ENCODE measurements at regions not wholly inside any gene's neighbourhood (a gene's known extent, or its start where the extent isn't known, plus 50 kb on each side); places are given as distances from the start of the nearest gene placed in this dataset.
"Not testable (repeated sequence)": the region's sequence is repeated elsewhere in the genome, so short reads cannot be mapped to it uniquely, and the experiment has no call there.

DNA sequence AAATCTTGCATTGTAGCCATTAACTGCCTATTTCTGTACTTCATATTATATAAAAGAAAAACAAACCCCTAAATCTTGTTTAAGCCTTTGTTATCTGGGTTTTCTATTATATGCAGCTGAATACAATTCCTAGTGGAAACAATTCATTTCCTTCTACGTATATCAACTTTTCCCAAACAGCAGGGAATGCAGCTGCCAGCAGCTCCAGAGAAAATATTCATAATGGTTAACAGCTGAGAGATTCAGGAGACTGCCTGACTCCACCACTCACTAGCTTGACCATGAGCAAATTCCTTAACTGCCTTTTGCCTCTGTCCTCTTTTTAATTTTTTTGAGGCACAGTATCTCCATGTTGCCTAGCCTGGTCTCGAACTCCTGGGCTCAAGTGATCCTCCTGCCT lies 146.2 kb downstream of the SPATA18 start:
- 83% methylated on average over 1 of the region's 2 CpGs for WGBS (ENCODE audit: insufficient coverage, low lambda C conversion rate)
- Histone ChIP-seq H3K36me3 (ENCODE audit: control insufficient read depth, insufficient read depth, low read length) (no peaks in the 10 kb centered on the region), H3K27ac (ENCODE audit: low read length) (no peak overlapping the region), H3K4me1 (ENCODE audit: control insufficient read depth, insufficient read depth, low read length) (no peaks in the 10 kb centered on the region), H3K9me3 (ENCODE audit: control insufficient read depth, low read depth, low read length) (peaks cover 5% of the 10 kb centered on the region), H3K4me3 (ENCODE audit: low read length) (no peak overlapping the region), H3K27me3 (ENCODE audit: control insufficient read depth, insufficient read depth, low read length) (no peaks in the 10 kb centered on the region)
- no peak for DNase-seq

DNA sequence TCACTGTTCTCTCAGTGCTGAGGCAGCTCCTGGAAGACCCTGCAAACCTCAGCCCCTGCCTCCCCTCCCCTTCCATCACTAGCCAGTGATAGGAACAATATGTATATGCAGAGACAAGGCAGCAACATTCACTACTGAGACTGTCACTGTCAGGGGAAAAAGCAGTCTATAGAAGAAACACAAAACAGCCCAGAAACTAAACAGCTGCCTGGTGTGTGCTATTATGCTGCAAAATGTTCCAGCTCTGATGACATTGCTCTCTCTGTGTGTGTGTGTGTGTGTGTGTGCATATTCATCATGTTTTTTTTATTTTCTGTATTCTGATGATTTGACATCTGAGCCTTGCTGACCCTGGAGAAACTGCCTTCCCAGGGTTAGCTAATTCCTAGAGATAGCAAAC lies 147.2 kb downstream of the SPATA18 start:
- H3K9me3 ChIP-seq (ENCODE audit: control insufficient read depth, low read depth, low read length), result peaks cover 5% of the 10 kb centered on the region

DNA sequence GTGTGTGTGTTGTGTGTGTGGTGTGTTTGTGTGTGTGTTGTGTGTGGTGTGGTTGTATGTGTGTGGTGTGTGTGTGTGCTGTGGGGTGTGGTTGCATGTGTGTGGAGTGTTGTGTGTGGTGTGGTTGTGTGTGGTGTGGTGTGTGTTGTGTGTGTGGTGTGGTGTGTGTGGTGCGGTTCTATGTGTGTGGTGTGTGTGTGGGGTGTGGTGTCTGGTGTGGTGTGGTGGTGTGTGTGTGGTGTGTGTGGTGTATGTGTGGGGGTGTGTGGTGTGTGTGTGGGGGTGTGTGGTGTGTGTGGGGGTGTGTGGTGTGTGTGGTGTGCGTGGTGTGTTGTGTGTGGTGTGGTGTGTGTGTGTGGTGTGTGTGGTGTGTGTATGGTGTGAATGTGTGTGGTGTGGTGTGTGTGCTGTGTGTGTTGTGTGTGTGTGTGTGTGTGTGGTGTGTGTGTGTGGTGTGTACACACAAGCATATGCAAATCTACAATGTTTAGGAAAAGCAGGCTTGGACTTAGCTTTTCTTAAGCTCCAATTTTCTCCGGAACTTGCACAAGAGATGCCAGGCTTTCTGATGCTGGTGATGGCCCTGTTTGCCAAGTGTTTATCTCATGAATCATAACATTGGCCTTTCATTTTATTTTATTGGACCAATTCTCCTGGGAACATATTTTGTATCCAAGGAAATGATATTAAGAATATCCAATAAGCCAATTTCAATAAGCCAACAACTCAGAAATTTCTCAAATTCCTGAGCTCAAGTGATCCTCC lies 148.7 kb downstream of the SPATA18 start:
- DNase-seq, result no peak
- no peaks in the 10 kb centered on the region for H3K36me3 ChIP-seq (ENCODE audit: control insufficient read depth, insufficient read depth, low read length)
- no peaks in the 10 kb centered on the region for H3K4me1 ChIP-seq (ENCODE audit: control insufficient read depth, insufficient read depth, low read length)
- WGBS (ENCODE audit: insufficient coverage, low lambda C conversion rate), result no CpG with 5 or more reads among the region's 3 CpGs
- no peaks in the 10 kb centered on the region for H3K27me3 ChIP-seq (ENCODE audit: control insufficient read depth, insufficient read depth, low read length)
- H3K4me3 ChIP-seq (ENCODE audit: low read length), result no peak overlapping the region
- H3K9me3 ChIP-seq (ENCODE audit: control insufficient read depth, low read depth, low read length), result peaks cover 5% of the 10 kb centered on the region
- H3K27ac ChIP-seq (ENCODE audit: low read length), result no peak overlapping the region

More for the DNA sequence above, 147.2 kb downstream of the SPATA18 start:
- DNase-seq, result no peak
- no peak overlapping the region for H3K27ac ChIP-seq (ENCODE audit: low read length)
- H3K36me3 ChIP-seq (ENCODE audit: control insufficient read depth, insufficient read depth, low read length), result no peaks in the 10 kb centered on the region
- H3K4me3 ChIP-seq (ENCODE audit: low read length), result no peak overlapping the region
- H3K4me1 ChIP-seq (ENCODE audit: control insufficient read depth, insufficient read depth, low read length), result no peaks in the 10 kb centered on the region
- no peaks in the 10 kb centered on the region for H3K27me3 ChIP-seq (ENCODE audit: control insufficient read depth, insufficient read depth, low read length)

DNA sequence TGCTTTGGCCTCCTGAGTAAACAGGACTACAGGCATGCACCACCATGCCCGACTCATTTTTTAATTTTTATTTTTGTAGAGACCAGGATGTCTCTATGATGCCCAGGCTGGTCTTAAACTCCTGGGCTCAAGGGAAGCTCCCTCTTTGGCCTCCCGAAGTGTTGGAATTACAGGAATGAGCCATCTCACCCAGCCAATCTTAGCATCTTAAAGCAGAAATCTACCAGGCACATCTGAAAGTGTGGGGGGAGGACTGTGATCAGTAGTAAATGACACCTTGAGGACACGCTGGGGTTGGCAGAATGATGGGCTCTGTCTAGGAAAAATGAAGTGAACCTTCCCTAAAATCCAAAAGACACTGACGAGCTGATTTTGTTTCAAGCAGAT lies 149.2 kb downstream of the SPATA18 start:
- peaks cover 5% of the 10 kb centered on the region for H3K9me3 ChIP-seq (ENCODE audit: control insufficient read depth, low read depth, low read length)
- no peaks in the 10 kb centered on the region for H3K36me3 ChIP-seq (ENCODE audit: control insufficient read depth, insufficient read depth, low read length)
- no peaks in the 10 kb centered on the region for H3K4me1 ChIP-seq (ENCODE audit: control insufficient read depth, insufficient read depth, low read length)
- DNase-seq, result no peak
- H3K4me3 ChIP-seq (ENCODE audit: low read length), result no peak overlapping the region
- WGBS (ENCODE audit: insufficient coverage, low lambda C conversion rate), result 100% methylated on average over 1 of the region's 4 CpGs
- H3K27me3 ChIP-seq (ENCODE audit: control insufficient read depth, insufficient read depth, low read length), result no peaks in the 10 kb centered on the region
- no peak overlapping the region for H3K27ac ChIP-seq (ENCODE audit: low read length)

DNA sequence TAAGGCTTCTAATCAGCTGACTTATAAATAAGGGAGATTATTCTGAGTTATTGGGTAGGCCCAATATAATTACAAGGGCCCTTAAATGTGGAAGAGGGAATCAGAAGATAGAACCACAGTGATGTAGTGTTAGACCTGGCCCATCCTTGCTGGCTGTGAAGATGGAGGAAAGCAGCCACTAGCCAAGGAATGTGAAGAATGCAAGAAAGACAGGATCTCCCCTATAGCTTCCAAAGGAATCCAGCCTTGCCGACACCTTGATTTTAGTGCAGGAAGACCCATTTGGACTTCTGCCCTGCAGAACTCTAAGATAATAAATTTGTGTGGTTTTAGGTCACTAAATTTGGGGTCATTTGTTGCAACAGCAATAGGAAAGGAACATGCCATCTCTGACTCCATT lies 150.6 kb downstream of the SPATA18 start:
- Histone ChIP-seq H3K27me3 (ENCODE audit: control insufficient read depth, insufficient read depth, low read length) (no peaks in the 10 kb centered on the region), H3K27ac (ENCODE audit: low read length) (no peak overlapping the region), H3K36me3 (ENCODE audit: control insufficient read depth, insufficient read depth, low read length) (no peaks in the 10 kb centered on the region), H3K9me3 (ENCODE audit: control insufficient read depth, low read depth, low read length) (peaks cover 5% of the 10 kb centered on the region), H3K4me1 (ENCODE audit: control insufficient read depth, insufficient read depth, low read length) (no peaks in the 10 kb centered on the region), H3K4me3 (ENCODE audit: low read length) (no peak overlapping the region)
- DNase-seq, result no peak
- no CpG with 5 or more reads among the region's 1 CpG for WGBS (ENCODE audit: insufficient coverage, low lambda C conversion rate)

DNA sequence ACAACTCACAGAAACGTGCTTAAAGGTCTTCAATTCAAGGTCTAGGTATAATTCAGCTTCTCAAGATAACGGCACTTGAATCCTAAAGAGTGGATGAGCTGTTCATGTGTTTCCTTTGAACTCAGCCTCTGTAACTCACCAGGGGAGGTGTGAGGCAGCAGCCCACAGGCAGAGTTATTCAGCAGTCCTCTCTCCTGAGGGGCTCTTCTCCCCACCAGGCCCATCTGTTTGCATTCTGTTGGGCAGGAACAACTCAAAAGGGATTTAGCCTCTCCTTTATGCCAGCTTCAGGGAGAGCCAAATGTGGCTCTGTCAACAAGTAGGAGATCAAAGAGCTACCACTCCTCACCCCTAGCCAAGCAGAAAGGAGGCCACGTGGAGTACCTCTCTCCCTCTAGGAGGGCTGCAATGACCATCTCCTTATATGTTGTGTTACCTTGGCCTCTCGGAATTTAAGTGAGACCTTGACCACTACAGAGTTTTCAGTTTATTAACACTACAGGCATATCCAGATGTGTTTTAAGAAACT lies 151.2 kb downstream of the SPATA18 start:
- no CpG with 5 or more reads among the region's 4 CpGs for WGBS (ENCODE audit: insufficient coverage, low lambda C conversion rate)
- no peaks in the 10 kb centered on the region for H3K27me3 ChIP-seq (ENCODE audit: control insufficient read depth, insufficient read depth, low read length)
- peaks cover 5% of the 10 kb centered on the region for H3K9me3 ChIP-seq (ENCODE audit: control insufficient read depth, low read depth, low read length)
- DNase-seq, result no peak
- no peaks in the 10 kb centered on the region for H3K36me3 ChIP-seq (ENCODE audit: control insufficient read depth, insufficient read depth, low read length)
- H3K4me3 ChIP-seq (ENCODE audit: low read length), result no peak overlapping the region
- H3K4me1 ChIP-seq (ENCODE audit: control insufficient read depth, insufficient read depth, low read length), result no peaks in the 10 kb centered on the region
- no peak overlapping the region for H3K27ac ChIP-seq (ENCODE audit: low read length)

DNA sequence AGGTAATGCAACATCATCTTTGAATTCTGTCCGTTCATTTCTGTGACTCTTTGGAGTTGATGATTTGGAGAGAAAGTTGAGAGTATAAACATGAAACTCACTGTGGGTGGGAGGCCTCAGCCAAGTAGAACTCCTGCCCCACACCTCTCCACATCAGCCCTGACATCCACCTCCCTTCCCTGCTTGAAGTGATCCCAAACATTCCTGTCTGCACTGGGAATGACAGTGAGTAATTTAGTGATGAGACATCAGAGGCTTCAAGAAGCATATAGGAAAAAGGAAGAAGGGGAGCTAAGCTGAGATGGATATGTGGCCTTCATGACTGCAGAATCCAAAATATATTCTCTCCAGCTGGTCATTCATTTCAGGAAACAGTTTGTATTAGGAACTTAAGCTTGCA lies 151.8 kb downstream of the SPATA18 start:
- no peaks in the 10 kb centered on the region for H3K36me3 ChIP-seq (ENCODE audit: control insufficient read depth, insufficient read depth, low read length)
- no peak for DNase-seq
- no peak overlapping the region for H3K4me3 ChIP-seq (ENCODE audit: low read length)
- no peak overlapping the region for H3K27ac ChIP-seq (ENCODE audit: low read length)
- WGBS (ENCODE audit: insufficient coverage, low lambda C conversion rate), result no CpG with 5 or more reads among the region's 1 CpG
- no peaks in the 10 kb centered on the region for H3K4me1 ChIP-seq (ENCODE audit: control insufficient read depth, insufficient read depth, low read length)
- no peaks in the 10 kb centered on the region for H3K27me3 ChIP-seq (ENCODE audit: control insufficient read depth, insufficient read depth, low read length)
- H3K9me3 ChIP-seq (ENCODE audit: control insufficient read depth, low read depth, low read length), result peaks cover 5% of the 10 kb centered on the region

DNA sequence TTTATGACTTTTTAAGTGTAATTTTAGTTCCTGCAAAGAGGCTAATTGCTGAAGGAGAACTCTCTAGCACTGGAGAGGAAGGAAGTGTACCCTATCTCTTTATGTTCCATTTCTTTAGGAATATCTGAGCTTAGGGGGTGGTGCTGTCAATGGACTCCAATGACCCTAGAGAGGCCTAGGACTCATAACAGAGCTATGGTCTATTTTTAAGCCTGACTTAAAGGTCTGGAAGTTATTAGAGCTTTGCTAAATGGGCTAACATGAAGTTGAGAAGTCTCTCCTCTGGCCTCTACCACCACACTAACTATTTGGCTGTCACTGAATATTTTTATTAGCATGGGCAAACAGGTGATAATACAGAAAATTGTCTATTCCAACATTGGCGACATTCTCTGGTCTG lies 152.2 kb downstream of the SPATA18 start:
- H3K27me3 ChIP-seq (ENCODE audit: control insufficient read depth, insufficient read depth, low read length), result no peaks in the 10 kb centered on the region
- H3K27ac ChIP-seq (ENCODE audit: low read length), result no peak overlapping the region
- H3K4me1 ChIP-seq (ENCODE audit: control insufficient read depth, insufficient read depth, low read length), result no peaks in the 10 kb centered on the region
- H3K9me3 ChIP-seq (ENCODE audit: control insufficient read depth, low read depth, low read length), result peaks cover 5% of the 10 kb centered on the region
- H3K4me3 ChIP-seq (ENCODE audit: low read length), result no peak overlapping the region
- no peaks in the 10 kb centered on the region for H3K36me3 ChIP-seq (ENCODE audit: control insufficient read depth, insufficient read depth, low read length)
- no peak for DNase-seq
- WGBS (ENCODE audit: insufficient coverage, low lambda C conversion rate), result 100% methylated on average over 1 of the region's 1 CpG

DNA sequence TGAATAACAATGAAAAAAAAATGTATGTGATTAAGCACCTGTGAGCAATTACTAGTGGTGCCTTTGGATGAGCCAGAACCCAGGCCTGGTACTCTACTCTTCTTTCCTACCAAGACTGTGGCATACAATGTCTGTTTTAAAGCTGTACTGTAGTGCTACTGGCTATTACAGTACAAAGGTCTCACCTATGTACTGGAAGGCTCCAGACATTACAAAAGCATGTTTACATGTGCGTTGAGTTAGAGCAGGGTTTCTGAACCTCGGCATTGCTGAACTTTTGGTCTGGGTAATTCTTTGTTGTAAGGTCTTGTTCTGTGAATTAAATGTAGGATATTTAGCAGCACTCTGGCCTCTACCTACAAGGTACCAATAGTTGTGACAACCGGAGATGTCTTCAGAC lies 153.8 kb downstream of the SPATA18 start:
- H3K4me1 ChIP-seq (ENCODE audit: control insufficient read depth, insufficient read depth, low read length), result no peaks in the 10 kb centered on the region
- H3K4me3 ChIP-seq (ENCODE audit: low read length), result no peak overlapping the region
- no peak for DNase-seq
- H3K27me3 ChIP-seq (ENCODE audit: control insufficient read depth, insufficient read depth, low read length), result no peaks in the 10 kb centered on the region
- no CpG with 5 or more reads among the region's 3 CpGs for WGBS (ENCODE audit: insufficient coverage, low lambda C conversion rate)
- no peak overlapping the region for H3K27ac ChIP-seq (ENCODE audit: low read length)
- no peaks in the 10 kb centered on the region for H3K9me3 ChIP-seq (ENCODE audit: control insufficient read depth, low read depth, low read length)
- H3K36me3 ChIP-seq (ENCODE audit: control insufficient read depth, insufficient read depth, low read length), result no peaks in the 10 kb centered on the region

DNA sequence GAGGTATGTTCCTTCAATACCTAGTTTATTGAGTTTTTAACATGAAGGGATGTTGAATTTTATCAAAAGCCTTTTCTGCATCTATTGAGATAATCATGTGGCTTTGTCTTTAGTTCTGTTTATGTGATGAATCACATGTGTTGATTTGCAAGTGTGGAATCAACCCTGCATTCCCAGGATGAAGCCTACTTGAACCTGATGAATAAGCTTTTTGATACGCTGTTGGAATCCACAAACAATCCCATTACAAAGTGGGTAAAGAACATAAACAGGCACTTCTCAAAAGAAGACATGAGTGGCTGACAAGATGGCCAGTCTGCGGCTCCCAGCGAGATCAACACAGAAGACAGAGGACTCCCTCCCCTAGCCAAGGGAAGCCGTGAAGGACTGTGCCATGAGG lies 156.0 kb downstream of the SPATA18 start:
- WGBS (ENCODE audit: insufficient coverage, low lambda C conversion rate), result no CpG with 5 or more reads among the region's 4 CpGs
- H3K36me3 ChIP-seq (ENCODE audit: control insufficient read depth, insufficient read depth, low read length); H3K27ac ChIP-seq (ENCODE audit: low read length); H3K9me3 ChIP-seq (ENCODE audit: control insufficient read depth, low read depth, low read length); H3K27me3 ChIP-seq (ENCODE audit: control insufficient read depth, insufficient read depth, low read length); H3K4me3 ChIP-seq (ENCODE audit: low read length); H3K4me1 ChIP-seq (ENCODE audit: control insufficient read depth, insufficient read depth, low read length); DNase-seq: not testable (repeated sequence)

DNA sequence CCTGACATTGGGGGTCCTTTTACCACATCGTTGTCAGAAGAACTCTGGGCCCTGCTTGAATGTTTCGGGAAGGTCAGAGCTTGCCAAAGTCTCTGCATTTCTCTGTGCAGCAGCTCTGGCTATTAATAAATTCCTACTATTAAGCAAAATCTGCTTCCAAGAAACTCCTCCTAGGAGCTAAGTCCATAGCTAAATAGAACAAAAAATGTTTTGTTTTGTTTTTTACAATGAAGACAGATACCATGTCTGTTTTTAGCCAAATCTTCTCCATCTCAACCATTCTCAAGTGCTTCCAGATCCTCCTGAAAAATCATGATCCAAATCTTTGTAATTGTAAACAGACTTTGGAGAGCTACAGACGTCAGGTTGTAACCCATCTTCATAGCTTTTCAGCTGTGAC lies 161.6 kb downstream of the SPATA18 start:
- Histone ChIP-seq H3K36me3 (ENCODE audit: control insufficient read depth, insufficient read depth, low read length) (no peaks in the 10 kb centered on the region), H3K4me1 (ENCODE audit: control insufficient read depth, insufficient read depth, low read length) (no peaks in the 10 kb centered on the region), H3K9me3 (ENCODE audit: control insufficient read depth, low read depth, low read length) (no peaks in the 10 kb centered on the region), H3K4me3 (ENCODE audit: low read length) (no peak overlapping the region), H3K27ac (ENCODE audit: low read length) (no peak overlapping the region), H3K27me3 (ENCODE audit: control insufficient read depth, insufficient read depth, low read length) (no peaks in the 10 kb centered on the region)
- 75% methylated on average over 1 of the region's 3 CpGs for WGBS (ENCODE audit: insufficient coverage, low lambda C conversion rate)
- no peak for DNase-seq

All from large intestine (tissue), 3 donors.